Limb (tissue), 2 donors: ENCODE measurements at regions not wholly inside any gene's neighbourhood (a gene's known extent, or its start where the extent isn't known, plus 50 kb on each side); places are given as distances from the start of the nearest gene placed in this dataset.

Source experiments
- DNase-seq, 2 donors: peaks; one replicate each; pipeline ENCODE4 v3.0.0-alpha.2; 2016; ENCODE audit errors: extremely low spot score in 2 of 2

GRCh38 chr5:58258984-58259684, 200.8 kb downstream of the PLK2 start:
- no peak for DNase-seq

DNA sequence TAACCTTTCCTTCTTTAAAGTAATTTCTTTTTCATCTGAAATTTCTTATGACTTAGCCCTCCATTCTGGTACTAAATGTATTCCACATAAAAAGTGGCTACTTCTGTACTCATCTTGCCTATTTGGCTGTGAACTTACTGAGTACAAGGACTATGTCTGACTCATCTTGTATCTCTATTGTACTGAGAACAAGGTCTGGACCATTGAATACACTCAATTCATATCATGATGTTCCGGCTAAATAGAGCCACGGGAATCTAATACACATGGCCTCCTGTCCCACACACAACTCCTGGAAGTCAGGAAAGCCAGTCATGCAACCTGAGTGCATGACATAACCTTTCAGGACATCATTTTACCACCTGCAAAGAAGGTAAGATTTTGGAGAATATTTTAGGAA, 203.9 kb downstream of the PLK2 start:
- no peak for DNase-seq

DNA sequence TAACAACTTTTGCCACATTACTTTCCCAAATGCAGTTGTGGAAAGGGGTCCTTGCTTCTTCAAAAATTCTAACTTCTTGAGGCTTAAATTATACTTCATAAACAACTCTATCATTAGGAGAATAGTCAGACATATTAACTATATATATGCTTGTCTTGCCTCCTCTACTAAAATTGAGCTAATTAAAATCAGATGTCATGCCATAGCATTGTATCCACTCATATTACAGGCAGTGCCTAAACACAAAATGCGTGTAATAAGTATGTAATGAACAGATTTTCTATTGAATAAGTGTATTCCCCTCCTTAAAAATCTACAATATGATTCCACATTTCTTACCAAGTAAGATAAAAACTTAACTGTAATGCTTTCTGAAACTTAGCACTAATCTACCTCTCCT, 204.5 kb downstream of the PLK2 start:
- no peak for DNase-seq

DNA sequence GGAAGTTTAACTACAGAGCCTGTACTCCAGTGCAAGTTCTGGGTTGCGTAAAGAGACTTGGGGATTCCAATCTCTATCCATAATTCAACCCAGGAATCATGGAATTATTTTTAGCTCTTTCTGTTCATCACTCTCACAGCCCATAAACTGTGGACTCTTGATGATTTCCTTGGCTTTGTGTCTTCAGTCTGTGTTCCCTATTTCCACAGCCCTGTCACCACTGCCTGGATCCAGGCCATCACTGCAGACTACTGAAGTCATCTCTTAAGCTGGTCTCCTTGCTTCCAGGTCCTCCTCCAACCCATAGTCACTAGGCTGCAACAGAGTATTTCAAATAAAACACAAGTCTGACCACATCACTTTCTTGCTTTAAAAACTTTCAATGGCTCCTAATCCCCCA, 211.7 kb downstream of the PLK2 start:
- no peak for DNase-seq

DNA sequence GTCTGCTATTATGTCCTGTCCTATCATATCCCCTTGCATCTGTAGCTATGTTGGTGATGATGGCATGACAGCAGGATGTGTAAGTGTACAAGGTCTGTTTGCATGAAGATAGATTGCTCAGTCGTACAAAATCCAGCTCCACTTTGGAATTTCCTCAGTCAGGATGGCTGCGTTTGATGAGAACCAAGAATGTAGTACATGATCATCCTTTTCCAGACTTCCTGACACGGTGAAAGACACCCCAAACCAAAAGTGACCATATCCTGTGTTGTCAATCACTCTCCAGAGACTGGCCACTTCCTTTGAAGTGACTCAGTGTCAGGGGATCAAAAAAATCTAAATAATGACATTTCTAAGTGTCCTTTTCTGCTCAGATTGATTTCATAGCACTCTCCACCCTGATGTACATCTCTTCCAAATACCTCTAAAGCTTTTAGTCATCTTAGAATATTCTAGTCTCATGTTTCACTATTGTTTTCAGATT, 213.4 kb downstream of the PLK2 start:
- DNase-seq, result no peak

GRCh38 chr5:58245476-58245840, 214.4 kb downstream of the PLK2 start:
- no peak for DNase-seq

GRCh38 chr5:58244819-58245475, 214.9 kb downstream of the PLK2 start:
- DNase-seq, result no peak

DNA sequence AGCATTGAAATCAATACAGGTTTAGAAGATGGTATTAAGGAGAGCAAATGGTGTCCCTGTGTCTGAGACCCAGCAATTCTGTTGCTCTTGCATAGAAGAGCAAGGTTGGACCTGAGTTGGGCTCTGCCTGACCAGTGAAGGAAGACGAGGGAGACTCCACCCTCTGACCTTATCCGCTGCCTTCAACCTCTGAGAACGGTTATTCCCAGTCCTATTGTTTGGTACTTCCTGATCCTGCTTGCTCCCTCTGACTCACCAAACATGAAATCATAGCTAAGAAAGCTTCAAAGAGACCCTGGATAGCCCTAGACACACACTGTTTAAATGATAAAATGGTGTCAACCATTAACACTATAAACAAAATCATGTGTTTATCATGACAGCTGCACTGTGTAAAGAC, 218.5 kb downstream of the PLK2 start:
- no peak for DNase-seq

DNA sequence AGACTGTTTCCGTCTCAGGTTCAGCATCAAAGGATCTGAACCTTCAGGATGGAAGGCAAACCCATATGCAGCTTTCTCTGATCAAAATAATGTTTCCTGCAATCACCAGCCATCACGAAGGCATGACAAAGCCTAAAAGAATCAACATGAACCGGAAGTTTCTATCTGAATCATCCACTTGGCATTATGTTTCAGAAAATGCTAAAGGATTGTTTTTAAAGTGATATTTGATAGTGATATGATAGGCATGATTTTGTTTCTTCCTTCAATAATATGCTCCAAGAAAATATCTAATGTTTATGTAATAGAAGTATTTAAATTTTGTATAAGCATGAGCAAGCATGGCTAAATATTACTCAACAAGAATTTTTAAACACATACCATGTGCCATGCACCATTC, 219.6 kb downstream of the PLK2 start:
- DNase-seq, result no peak

- no peak for DNase-seq
Measured at GRCh38 chr5:58239731-58240130, 220.2 kb downstream of the PLK2 start.

- no peak for DNase-seq
Measured at GRCh38 chr5:58239045-58239444, 220.8 kb downstream of the PLK2 start.

DNA sequence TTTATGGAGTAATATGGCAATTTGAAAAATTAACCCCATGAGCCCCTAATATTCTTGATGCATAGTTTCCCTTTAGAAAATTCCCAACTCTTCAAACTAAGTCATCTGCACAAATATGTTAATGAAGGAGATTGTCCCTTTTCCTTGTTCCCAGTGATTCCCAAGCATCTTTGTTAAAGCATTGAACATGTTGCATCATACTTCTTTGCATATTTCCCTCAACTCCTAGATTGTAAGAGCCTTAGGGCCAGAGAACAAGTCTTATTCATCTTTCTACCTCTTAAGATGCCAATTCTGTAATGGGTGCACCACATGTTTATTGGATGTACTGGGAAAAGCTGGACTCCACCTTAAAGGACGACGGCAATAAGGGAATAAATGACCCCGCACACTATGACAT, 223.4 kb downstream of the PLK2 start:
- DNase-seq, result no peak

GRCh38 chr5:58235299-58235698, 224.6 kb downstream of the PLK2 start:
- no peak for DNase-seq

- no peak for DNase-seq
Measured at GRCh38 chr5:58232130-58232529, 227.8 kb downstream of the PLK2 start.

GRCh38 chr5:58231041-58231440, 228.8 kb downstream of the PLK2 start:
- no peak for DNase-seq

- DNase-seq, result no peak
Measured at GRCh38 chr5:58228896-58229295, 231.0 kb downstream of the PLK2 start.

DNA sequence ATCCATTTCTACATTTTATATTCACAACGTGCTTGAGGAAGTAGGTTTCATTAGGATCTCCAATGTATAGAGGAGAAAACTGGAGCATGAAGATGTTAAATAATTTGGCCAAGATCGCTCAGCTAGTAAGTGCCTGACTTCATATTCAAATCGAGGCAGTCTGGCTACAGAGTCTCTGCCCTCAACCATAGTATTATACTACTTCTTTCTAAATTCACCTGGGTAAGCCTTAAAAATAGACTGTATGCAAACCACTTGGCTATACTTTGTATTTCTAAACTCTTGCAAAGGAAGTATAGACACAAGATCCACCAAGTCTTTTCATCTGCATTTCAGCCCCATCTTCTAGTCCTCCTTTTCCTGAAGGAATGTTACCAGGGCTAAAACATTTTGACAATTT, 232.0 kb downstream of the PLK2 start:
- DNase-seq, result no peak

- no peak for DNase-seq
Measured at GRCh38 chr5:58224661-58225060, 235.2 kb downstream of the PLK2 start.

DNA sequence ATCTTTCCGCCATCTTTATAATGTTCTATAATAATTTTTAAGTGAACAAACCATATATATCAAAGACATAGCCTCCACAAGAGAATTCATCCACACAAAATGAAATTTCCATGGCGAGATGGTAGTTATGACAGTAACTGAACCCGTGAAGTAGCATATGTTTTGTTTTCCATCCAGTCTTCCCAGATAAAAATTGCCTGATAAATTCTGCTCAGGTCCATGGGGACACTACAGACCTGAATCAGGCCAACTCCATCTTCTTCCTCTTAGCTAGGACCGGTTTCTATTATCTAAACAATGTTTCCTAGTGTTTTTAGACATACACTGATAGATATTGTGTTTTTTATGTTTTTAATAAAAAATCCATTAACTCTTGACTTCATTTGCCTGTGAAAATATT, 235.7 kb downstream of the PLK2 start:
- no peak for DNase-seq

DNA sequence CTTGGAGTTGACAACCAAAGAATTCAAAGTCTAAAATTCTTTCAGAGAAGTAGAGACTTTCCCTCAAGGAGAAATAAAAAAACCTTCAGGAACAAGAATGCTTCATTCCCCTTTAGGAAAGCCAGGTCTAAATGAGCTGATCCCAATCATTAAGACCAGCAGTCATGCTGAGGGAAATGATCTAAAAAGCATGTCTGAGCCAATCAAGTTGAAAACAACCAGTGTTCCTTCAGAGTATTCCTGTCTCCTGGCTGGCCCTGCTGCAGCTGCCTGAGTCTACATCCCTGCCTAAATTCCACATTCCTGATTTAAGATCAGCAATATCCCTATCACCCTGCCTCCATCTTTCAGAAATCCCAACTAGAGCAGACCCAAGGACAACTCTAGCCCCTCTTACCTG, 244.5 kb downstream of the PLK2 start:
- DNase-seq, result no peak

GRCh38 chr5:58211441-58211840, 248.4 kb downstream of the PLK2 start:
- no peak for DNase-seq

GRCh38 chr5:58208674-58209073, 251.2 kb downstream of the PLK2 start:
- DNase-seq, result no peak

DNA sequence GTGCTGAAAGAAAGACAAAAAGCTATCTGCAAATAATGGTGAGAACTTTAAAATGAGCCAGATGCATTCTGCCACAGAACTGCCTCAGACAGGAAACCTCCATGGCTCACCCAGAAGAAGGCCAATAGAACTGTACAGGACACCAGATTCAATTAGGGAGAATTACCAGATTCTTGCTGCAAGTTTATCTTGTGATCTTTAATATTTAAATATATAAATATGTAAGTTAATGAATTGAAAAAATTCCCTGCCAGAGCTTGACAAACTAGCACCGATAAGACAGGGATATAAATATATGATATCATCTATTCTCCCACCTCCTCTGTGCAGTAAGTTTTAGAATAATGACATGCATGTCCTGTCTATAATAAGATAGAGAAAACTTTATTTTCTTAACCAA, 252.8 kb downstream of the PLK2 start:
- DNase-seq, result no peak
